Esophagus squamous epithelium (tissue), 4 donors: ENCODE measurements at regions not wholly inside any gene's neighbourhood (a gene's known extent, or its start where the extent isn't known, plus 50 kb on each side); places are given as distances from the start of the nearest gene placed in this dataset.

ENCODE experiments used
- POLR2A ChIP-seq, 4 donors: fragments of 450-650 bp; IDR thresholded peaks; one replicate each; pipeline ENCODE4 v1.6.1; 2017; ENCODE audit warnings: antibody characterized with exemption in 4 of 4, mild to moderate bottlenecking in 4 of 4, moderate library complexity in 3 of 4
- TF ChIP-seq, protein P1 (sequence below), 6 experiments: fragments of 450-650 bp in 4 of 6; fragments of 200-600 bp in 2 of 6; sonication (generic) in 2 of 6; IDR thresholded peaks; one replicate each; pipeline ENCODE4 v1.5.1; 2016 to 2019; ENCODE audit warnings: antibody characterized with exemption in 6 of 6, mild to moderate bottlenecking in 4 of 6, moderate library complexity in 4 of 6

DNA sequence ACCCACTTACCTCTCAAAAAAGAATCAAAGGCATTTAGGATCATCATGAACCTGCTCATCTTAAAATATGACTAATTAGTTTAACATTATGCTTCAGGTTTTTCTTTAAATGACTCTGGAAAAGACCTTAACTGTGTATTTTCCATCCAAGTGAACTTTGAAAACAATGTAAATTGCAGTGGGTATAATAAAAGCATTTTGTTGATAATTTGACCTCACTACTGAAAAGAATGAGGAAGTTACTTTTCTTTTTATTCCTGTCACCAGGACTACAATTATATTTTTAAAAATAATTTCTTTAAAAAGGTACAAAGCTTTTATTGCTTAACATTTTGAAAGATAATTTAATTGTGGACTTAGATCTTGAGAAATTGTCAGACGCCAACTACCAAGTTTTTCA is 249.9 kb downstream of the ALX1 start:
- no peak for TF ChIP-seq POLR2A (IDR thresholded peaks at IDR 0.05)
- TF ChIP-seq, protein P1, sequence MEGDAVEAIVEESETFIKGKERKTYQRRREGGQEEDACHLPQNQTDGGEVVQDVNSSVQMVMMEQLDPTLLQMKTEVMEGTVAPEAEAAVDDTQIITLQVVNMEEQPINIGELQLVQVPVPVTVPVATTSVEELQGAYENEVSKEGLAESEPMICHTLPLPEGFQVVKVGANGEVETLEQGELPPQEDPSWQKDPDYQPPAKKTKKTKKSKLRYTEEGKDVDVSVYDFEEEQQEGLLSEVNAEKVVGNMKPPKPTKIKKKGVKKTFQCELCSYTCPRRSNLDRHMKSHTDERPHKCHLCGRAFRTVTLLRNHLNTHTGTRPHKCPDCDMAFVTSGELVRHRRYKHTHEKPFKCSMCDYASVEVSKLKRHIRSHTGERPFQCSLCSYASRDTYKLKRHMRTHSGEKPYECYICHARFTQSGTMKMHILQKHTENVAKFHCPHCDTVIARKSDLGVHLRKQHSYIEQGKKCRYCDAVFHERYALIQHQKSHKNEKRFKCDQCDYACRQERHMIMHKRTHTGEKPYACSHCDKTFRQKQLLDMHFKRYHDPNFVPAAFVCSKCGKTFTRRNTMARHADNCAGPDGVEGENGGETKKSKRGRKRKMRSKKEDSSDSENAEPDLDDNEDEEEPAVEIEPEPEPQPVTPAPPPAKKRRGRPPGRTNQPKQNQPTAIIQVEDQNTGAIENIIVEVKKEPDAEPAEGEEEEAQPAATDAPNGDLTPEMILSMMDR (IDR thresholded peaks at IDR 0.05) = no peak
